NCI-H345 (cell line): ENCODE measurements at regions not wholly inside any gene's neighbourhood (a gene's known extent, or its start where the extent isn't known, plus 50 kb on each side); places are given as distances from the start of the nearest gene placed in this dataset.
A peak's percentile ranks its signal among the peaks of the same experiment; 100 is the strongest.
"Not testable (repeated sequence)": the region's sequence is repeated elsewhere in the genome, so short reads cannot be mapped to it uniquely, and the experiment has no call there.

ENCODE experiments used
- DNase-seq: peaks from one replicate; lab custom pipeline; 2025; lab: John Stamatoyannopoulos, UW

- no peak for DNase-seq
These were observed 274.4 kb upstream of the CHAC2 start for GRCh38 chr2:53493210-53493609.

GRCh38 chr2:53490659-53491058, 276.9 kb upstream of the CHAC2 start:
- DNase-seq, result peak; percentile 48

- not testable (repeated sequence) for DNase-seq
These were observed 281.3 kb upstream of the CHAC2 start for GRCh38 chr2:53486185-53486899.

- no peak for DNase-seq
These were observed 282.4 kb upstream of the CHAC2 start for GRCh38 chr2:53485021-53485728.

GRCh38 chr2:53484531-53484930, 283.1 kb upstream of the CHAC2 start:
- DNase-seq, result no peak

GRCh38 chr2:53477517-53477916, 290.1 kb upstream of the CHAC2 start:
- DNase-seq, result no peak

- DNase-seq, result no peak
These were observed 290.8 kb upstream of the CHAC2 start for GRCh38 chr2:53476834-53477233.

GRCh38 chr2:53475766-53476165, 291.8 kb upstream of the CHAC2 start:
- DNase-seq, result no peak

- no peak for DNase-seq
These were observed 292.3 kb upstream of the CHAC2 start for GRCh38 chr2:53475321-53475720.

- DNase-seq, result no peak
These were observed 292.7 kb upstream of the CHAC2 start for GRCh38 chr2:53474914-53475313.

GRCh38 chr2:53473775-53474311, 293.8 kb upstream of the CHAC2 start:
- no peak for DNase-seq

GRCh38 chr2:53473236-53473635, 294.4 kb upstream of the CHAC2 start:
- DNase-seq, result peak; percentile 5

- no peak for DNase-seq
These were observed 300.0 kb upstream of the CHAC2 start for GRCh38 chr2:53467467-53468180.

GRCh38 chr2:53463806-53464726, 303.5 kb upstream of the CHAC2 start:
- no peak for DNase-seq

- no peak for DNase-seq
These were observed 306.7 kb upstream of the CHAC2 start for GRCh38 chr2:53460937-53461336.

GRCh38 chr2:53460347-53460746, 307.3 kb upstream of the CHAC2 start:
- peak; percentile 49 for DNase-seq

- DNase-seq, result no peak
These were observed 312.5 kb upstream of the CHAC2 start for GRCh38 chr2:53455094-53455493.

- no peak for DNase-seq
These were observed 314.5 kb upstream of the CHAC2 start for GRCh38 chr2:53452957-53453748.

GRCh38 chr2:53452400-53452799, 315.2 kb upstream of the CHAC2 start:
- DNase-seq, result no peak

GRCh38 chr2:53450923-53451322, 316.7 kb upstream of the CHAC2 start:
- peak; percentile 85 for DNase-seq

GRCh38 chr2:53448591-53448990, 319.0 kb upstream of the CHAC2 start:
- DNase-seq, result no peak
